ENCODE measurements at regions not wholly inside any gene's neighbourhood (a gene's known extent, or its start where the extent isn't known, plus 50 kb on each side); places are given as distances from the start of the nearest gene placed in this dataset.

DNA sequence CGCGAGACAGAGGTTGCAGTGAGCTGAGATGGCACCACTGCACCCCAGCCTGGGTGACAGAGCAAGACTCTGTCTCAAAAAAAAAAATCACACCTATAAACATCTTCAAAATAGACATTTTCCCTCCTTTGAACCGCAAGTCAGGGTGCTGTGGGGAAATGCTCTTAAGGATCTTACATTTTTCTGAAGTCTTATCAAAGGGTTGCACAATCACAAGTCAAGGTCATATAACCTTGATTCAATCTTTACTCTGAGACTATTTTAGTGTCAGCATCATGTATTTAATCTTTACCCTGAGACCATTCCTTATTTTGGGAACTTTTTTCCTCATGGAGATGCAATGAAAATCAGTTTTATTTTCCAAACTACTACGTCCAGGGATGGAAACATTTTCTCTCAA is 62.8 kb upstream of the RANBP3L start:
- TF ChIP-seq CTCF (IDR thresholded peaks at IDR 0.05; ENCODE audit: low read length) (no peak), EZH2 (optimal IDR thresholded peaks at IDR 0.05; ENCODE audit: low read depth, low read length) (no peak), EZH2phosphoT487 (IDR thresholded peaks at IDR 0.05; ENCODE audit: low read length) (no peak)
